Coronary artery (tissue), 2 donors: ENCODE measurements at regions not wholly inside any gene's neighbourhood (a gene's known extent, or its start where the extent isn't known, plus 50 kb on each side); places are given as distances from the start of the nearest gene placed in this dataset.

Experiments
- DNase-seq: peaks from one replicate; pipeline ENCODE4 v3.0.0-alpha.2; 2017; ENCODE audit warnings: low spot score
- H3K27ac ChIP-seq, 2 donors: fragments of 200-600 bp; sonication (generic); one replicate each; pipeline ENCODE4 v1.5.1; 2016 to 2019
- H3K4me3 ChIP-seq: fragments of 200-600 bp; sonication (generic); 2 replicates; pipeline ENCODE4 v1.5.1; 2016; ENCODE audit warnings: mild to moderate bottlenecking, moderate library complexity
- TF ChIP-seq, protein P1 (sequence below): fragments of 200-600 bp; sonication (generic); IDR thresholded peaks from one replicate; pipeline ENCODE4 v1.5.1; 2019; ENCODE audit warnings: antibody characterized with exemption

DNA sequence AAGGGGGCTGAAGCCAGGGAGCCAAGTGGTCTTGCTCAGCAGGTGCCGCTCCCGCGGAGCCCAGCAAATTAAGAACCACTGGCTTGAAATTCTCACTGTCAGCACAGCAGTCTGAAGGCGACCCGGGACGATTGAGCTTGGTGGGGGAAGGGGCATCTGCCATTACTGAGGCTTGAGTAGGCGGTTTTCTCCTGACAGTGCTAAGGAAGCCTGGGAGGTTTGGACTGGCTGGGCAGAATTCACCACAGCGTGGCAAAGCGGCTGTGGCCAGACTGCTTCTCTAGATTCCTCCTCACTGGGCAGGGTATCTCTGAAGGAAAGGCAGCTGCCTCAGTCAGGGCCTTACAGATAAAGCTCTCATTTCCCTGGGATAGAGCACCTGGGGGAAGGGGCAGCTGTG is 57.0 kb upstream of the GPR149 start:
- no peak overlapping the region for H3K27ac ChIP-seq
- TF ChIP-seq, protein P1, sequence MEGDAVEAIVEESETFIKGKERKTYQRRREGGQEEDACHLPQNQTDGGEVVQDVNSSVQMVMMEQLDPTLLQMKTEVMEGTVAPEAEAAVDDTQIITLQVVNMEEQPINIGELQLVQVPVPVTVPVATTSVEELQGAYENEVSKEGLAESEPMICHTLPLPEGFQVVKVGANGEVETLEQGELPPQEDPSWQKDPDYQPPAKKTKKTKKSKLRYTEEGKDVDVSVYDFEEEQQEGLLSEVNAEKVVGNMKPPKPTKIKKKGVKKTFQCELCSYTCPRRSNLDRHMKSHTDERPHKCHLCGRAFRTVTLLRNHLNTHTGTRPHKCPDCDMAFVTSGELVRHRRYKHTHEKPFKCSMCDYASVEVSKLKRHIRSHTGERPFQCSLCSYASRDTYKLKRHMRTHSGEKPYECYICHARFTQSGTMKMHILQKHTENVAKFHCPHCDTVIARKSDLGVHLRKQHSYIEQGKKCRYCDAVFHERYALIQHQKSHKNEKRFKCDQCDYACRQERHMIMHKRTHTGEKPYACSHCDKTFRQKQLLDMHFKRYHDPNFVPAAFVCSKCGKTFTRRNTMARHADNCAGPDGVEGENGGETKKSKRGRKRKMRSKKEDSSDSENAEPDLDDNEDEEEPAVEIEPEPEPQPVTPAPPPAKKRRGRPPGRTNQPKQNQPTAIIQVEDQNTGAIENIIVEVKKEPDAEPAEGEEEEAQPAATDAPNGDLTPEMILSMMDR: no peak

DNA sequence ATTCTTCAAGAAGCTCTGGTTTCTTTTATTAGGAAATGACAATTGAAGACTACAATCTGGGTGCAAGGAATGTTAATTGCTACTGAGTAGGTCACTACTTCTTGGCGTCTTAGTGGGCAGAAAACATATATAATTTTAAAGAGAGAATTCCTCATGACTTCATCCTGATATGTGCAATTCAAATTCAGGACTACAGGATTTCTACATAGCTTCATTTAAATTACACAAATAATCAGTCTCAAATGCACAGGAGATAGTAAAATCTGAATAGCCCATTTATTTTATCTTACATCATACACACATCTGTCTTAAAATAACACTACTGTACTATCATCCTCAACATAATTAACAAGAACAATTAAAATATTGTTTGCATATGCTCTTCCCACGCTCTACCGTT is 52.5 kb upstream of the GPR149 start:
- TF ChIP-seq, protein P1: no peak
- no peak for DNase-seq
- no peak overlapping the region for H3K4me3 ChIP-seq
- no peak overlapping the region for H3K27ac ChIP-seq

More for the DNA sequence above, 57.0 kb upstream of the GPR149 start:
- DNase-seq: no peak
- no peak overlapping the region for H3K4me3 ChIP-seq

DNA sequence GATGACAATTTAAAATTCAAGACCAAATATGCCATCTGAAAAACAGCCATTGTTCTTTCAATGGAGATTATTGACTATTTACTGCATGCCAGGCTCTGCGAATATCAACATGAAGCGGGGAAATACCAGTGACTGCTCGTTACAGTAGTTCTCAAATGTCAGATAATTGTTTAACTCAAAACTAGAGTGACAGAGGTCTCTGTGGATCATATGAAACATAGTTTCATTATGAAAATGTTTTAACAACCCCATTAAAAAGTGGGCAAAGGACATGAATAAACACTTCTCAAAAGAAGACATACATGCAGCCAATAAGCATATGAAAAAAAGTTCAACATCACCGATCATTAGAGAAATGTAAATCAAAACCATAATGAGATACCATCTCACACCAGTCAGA is 50.0 kb upstream of the GPR149 start:
- TF ChIP-seq, protein P1: no peak
- DNase-seq: no peak
- Histone ChIP-seq H3K4me3 (no peak overlapping the region), H3K27ac (no peak overlapping the region)
